Subcutaneous abdominal adipose tissue (tissue), 5 donors: ENCODE measurements at regions not wholly inside any gene's neighbourhood (a gene's known extent, or its start where the extent isn't known, plus 50 kb on each side); places are given as distances from the start of the nearest gene placed in this dataset.
A peak's percentile ranks its signal among the peaks of the same experiment; 100 is the strongest.
"Not testable (repeated sequence)": the region's sequence is repeated elsewhere in the genome, so short reads cannot be mapped to it uniquely, and the experiment has no call there.

Experiments
- H3K27ac ChIP-seq: one replicate; pipeline ENCODE4 v1.7.0; 2013; ENCODE audit warnings: low read depth, mild to moderate bottlenecking, inconsistent platforms, low read length, moderate library complexity
- H3K27me3 ChIP-seq, 5 donors: one replicate each; pipeline ENCODE4 v1.7.0; 2013; ENCODE audit warnings: low read length in 5 of 5, inconsistent platforms in 1 of 5; ENCODE audit not compliant: control insufficient read depth in 5 of 5, insufficient read depth in 4 of 5
- H3K36me3 ChIP-seq, 5 donors: one replicate each; pipeline ENCODE4 v1.7.0; 2013; ENCODE audit warnings: low read length in 5 of 5; ENCODE audit not compliant: control insufficient read depth in 5 of 5, insufficient read depth in 5 of 5
- H3K4me1 ChIP-seq, 5 donors: one replicate each; pipeline ENCODE4 v1.7.0; 2013; ENCODE audit warnings: low read length in 5 of 5, mild to moderate bottlenecking in 3 of 5, moderate library complexity in 1 of 5; ENCODE audit not compliant: control insufficient read depth in 5 of 5, insufficient read depth in 5 of 5
- H3K4me3 ChIP-seq, 5 donors: one replicate each; pipeline ENCODE4 v1.7.0; 2013; ENCODE audit warnings: low read length in 5 of 5, low read depth in 1 of 5
- H3K9ac ChIP-seq, 5 donors: one replicate each; pipeline ENCODE4 v1.7.0; 2013; ENCODE audit warnings: low read length in 5 of 5, mild to moderate bottlenecking in 4 of 5, moderate library complexity in 3 of 5
- H3K9me3 ChIP-seq, 5 donors: one replicate each; pipeline ENCODE4 v1.7.0; 2013; ENCODE audit warnings: low read length in 5 of 5; ENCODE audit not compliant: control insufficient read depth in 5 of 5
- donor health status: healthy.
- donor health status: healthy.
- donor health status: healthy.
- donor health status: healthy.
- donor health status: healthy.

GRCh38 chr2:230637486-230637885 is 75.2 kb upstream of the CAB39 start:
- H3K4me1 ChIP-seq, H3K9me3 ChIP-seq, H3K27ac ChIP-seq: not testable (repeated sequence)

GRCh38 chr2:230640540-230641011 is 72.1 kb upstream of the CAB39 start:
- no peak overlapping the region for H3K9ac ChIP-seq
- H3K36me3 ChIP-seq = no peaks in the 10 kb centered on the region
- H3K4me1 ChIP-seq = peaks cover 0 to 26% (median 12%) of the 10 kb centered on the region in 5 donors
- no peaks in the 10 kb centered on the region for H3K27me3 ChIP-seq
- no peak overlapping the region for H3K27ac ChIP-seq
- no peak overlapping the region for H3K4me3 ChIP-seq
- no peaks in the 10 kb centered on the region for H3K9me3 ChIP-seq

More at GRCh38 chr2:230637486-230637885, 75.2 kb upstream of the CAB39 start:
- not testable (repeated sequence) for H3K27me3 ChIP-seq, H3K36me3 ChIP-seq, H3K9ac ChIP-seq, H3K4me3 ChIP-seq

GRCh38 chr2:230642966-230643365 is 69.7 kb upstream of the CAB39 start:
- H3K27me3 ChIP-seq = no peaks in the 10 kb centered on the region
- H3K4me3 ChIP-seq = peak overlapping the region in 1 of 5 donors; percentile 19
- no peak overlapping the region for H3K9ac ChIP-seq
- no peaks in the 10 kb centered on the region for H3K9me3 ChIP-seq
- peaks cover 0 to 26% (median 12%) of the 10 kb centered on the region in 5 donors for H3K4me1 ChIP-seq
- no peaks in the 10 kb centered on the region for H3K36me3 ChIP-seq
- peak overlapping the region; percentile 64 for H3K27ac ChIP-seq

- Histone ChIP-seq H3K27me3 (no peaks in the 10 kb centered on the region), H3K9me3 (no peaks in the 10 kb centered on the region)
These were observed 68.9 kb upstream of the CAB39 start for GRCh38 chr2:230643576-230644291.

GRCh38 chr2:230644356-230644935 is 68.2 kb upstream of the CAB39 start:
- Histone ChIP-seq H3K9me3 (no peaks in the 10 kb centered on the region), H3K27ac (peak overlapping the region; percentile 64), H3K27me3 (no peaks in the 10 kb centered on the region), H3K4me1 (peaks cover 0 to 26% (median 12%) of the 10 kb centered on the region in 5 donors), H3K9ac (no peak overlapping the region), H3K36me3 (no peaks in the 10 kb centered on the region), H3K4me3 (no peak overlapping the region)

More at GRCh38 chr2:230643576-230644291, 68.9 kb upstream of the CAB39 start:
- H3K9ac ChIP-seq = no peak overlapping the region
- peak overlapping the region in 2 of 5 donors; percentile 7 to 19 for H3K4me3 ChIP-seq
- peak overlapping the region; percentile 64 for H3K27ac ChIP-seq
- no peaks in the 10 kb centered on the region for H3K36me3 ChIP-seq
- H3K4me1 ChIP-seq = peaks cover 0 to 26% (median 12%) of the 10 kb centered on the region in 5 donors

GRCh38 chr2:230648356-230648755 is 64.3 kb upstream of the CAB39 start:
- Histone ChIP-seq H3K4me3 (no peak overlapping the region), H3K36me3 (no peaks in the 10 kb centered on the region), H3K4me1 (peaks cover 0 to 25% (median 8%) of the 10 kb centered on the region in 5 donors), H3K9ac (no peak overlapping the region), H3K27ac (no peak overlapping the region), H3K9me3 (no peaks in the 10 kb centered on the region), H3K27me3 (no peaks in the 10 kb centered on the region)

- no peaks in the 10 kb centered on the region for H3K27me3 ChIP-seq
- no peak overlapping the region for H3K27ac ChIP-seq
- H3K9me3 ChIP-seq = no peaks in the 10 kb centered on the region
- H3K4me3 ChIP-seq = no peak overlapping the region
- no peak overlapping the region for H3K9ac ChIP-seq
- H3K4me1 ChIP-seq = peaks cover 0 to 6% (median 0%) of the 10 kb centered on the region in 5 donors
- no peaks in the 10 kb centered on the region for H3K36me3 ChIP-seq
These were observed 62.0 kb upstream of the CAB39 start for GRCh38 chr2:230650585-230651137.

GRCh38 chr2:230654057-230654456 is 58.6 kb upstream of the CAB39 start:
- H3K27ac ChIP-seq = no peak overlapping the region
- no peaks in the 10 kb centered on the region for H3K36me3 ChIP-seq
- H3K9me3 ChIP-seq = no peaks in the 10 kb centered on the region
- peaks cover 0 to 24% (median 10%) of the 10 kb centered on the region in 5 donors for H3K4me1 ChIP-seq
- H3K27me3 ChIP-seq = no peaks in the 10 kb centered on the region
- no peak overlapping the region for H3K9ac ChIP-seq
- H3K4me3 ChIP-seq = no peak overlapping the region

- Histone ChIP-seq H3K4me1 (peaks cover 4 to 50% (median 31%) of the 10 kb centered on the region in 5 donors), H3K27ac (no peak overlapping the region), H3K36me3 (no peaks in the 10 kb centered on the region), H3K9ac (no peak overlapping the region), H3K27me3 (no peaks in the 10 kb centered on the region), H3K4me3 (no peak overlapping the region), H3K9me3 (no peaks in the 10 kb centered on the region)
These were observed 55.2 kb upstream of the CAB39 start for GRCh38 chr2:230657462-230657861.

- H3K4me3 ChIP-seq = no peak overlapping the region
- H3K9me3 ChIP-seq = no peaks in the 10 kb centered on the region
- H3K36me3 ChIP-seq = no peaks in the 10 kb centered on the region
- H3K4me1 ChIP-seq = peaks cover 4 to 52% (median 29%) of the 10 kb centered on the region in 5 donors
- no peaks in the 10 kb centered on the region for H3K27me3 ChIP-seq
- H3K27ac ChIP-seq = no peak overlapping the region
- no peak overlapping the region for H3K9ac ChIP-seq
These were observed 54.7 kb upstream of the CAB39 start for GRCh38 chr2:230657906-230658305.
